ENCODE measurements at regions not wholly inside any gene's neighbourhood (a gene's known extent, or its start where the extent isn't known, plus 50 kb on each side); places are given as distances from the start of the nearest gene placed in this dataset.

DNA sequence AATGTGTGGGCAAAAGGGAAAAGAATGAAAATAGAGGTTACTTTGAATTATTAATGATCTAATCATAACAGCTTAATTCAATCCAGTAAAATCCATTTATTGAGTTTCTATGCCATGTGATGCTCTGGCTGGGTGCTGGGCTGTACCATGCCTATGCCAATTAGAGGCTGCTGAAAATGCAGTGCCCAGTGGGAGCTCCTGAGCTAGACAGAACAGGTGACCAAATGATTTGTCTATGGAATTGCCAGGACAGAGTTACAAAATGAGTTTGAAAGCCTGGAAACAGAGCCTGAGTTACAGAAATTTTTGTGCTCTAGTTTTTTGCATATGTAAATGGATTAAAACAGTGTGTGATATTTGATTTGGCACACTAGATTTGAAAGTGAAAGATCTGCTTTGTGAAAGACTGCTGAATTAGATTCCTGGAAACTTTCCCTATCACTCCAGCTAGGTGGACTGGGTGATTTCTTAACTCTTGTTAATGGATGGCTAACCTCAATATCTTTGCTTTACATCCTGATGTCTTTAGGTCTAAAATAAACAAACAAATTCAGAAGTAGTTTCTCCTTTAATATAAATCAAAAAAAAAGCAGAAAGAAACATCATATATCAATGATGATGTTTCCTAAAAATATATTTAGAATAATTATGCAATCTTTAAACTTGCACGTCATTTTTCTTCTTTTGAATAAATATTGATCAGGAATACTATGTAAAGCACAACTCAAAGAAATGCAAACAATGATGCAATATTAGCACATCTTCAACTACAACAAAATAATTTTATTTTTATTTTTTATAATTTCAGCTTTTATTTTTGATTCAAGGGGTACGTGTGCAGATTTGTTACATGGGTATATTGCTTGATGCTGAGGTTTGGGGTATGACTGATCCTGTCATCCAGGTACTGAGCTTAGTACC, 194.8 kb upstream of the FBXL7 start:
- no peaks in the 10 kb centered on the region for H4K20me1 ChIP-seq (ENCODE audit: insufficient read depth, low read length)
- H3F3A ChIP-seq (ENCODE audit: insufficient read depth, low read length), result no peaks in the 10 kb centered on the region
- TF ChIP-seq CTCF (IDR thresholded peaks at IDR 0.05; ENCODE audit: low read length) (no peak), EZH2phosphoT487 (IDR thresholded peaks at IDR 0.05; ENCODE audit: low read length) (no peak), EZH2 (optimal IDR thresholded peaks at IDR 0.05; ENCODE audit: low read depth, low read length) (no peak)
- H3K36me3 ChIP-seq (replicated peaks; ENCODE audit: insufficient read depth, low read length), result no peaks in the 10 kb centered on the region
- no peaks in the 10 kb centered on the region for H3K9me2 ChIP-seq (replicated peaks; ENCODE audit: insufficient read depth, low read length)
- no peak overlapping the region for H3K27ac ChIP-seq (ENCODE audit: low read length)
- no peak overlapping the region for H2AFZ ChIP-seq (ENCODE audit: low read length)
- H3K27me3 ChIP-seq (replicated peaks; ENCODE audit: insufficient read depth, low read length), result no peaks in the 10 kb centered on the region
- no peak overlapping the region for H3K4me3 ChIP-seq (ENCODE audit: low read length)
- no peaks in the 10 kb centered on the region for H3K4me1 ChIP-seq (ENCODE audit: low read length)
- no peaks in the 10 kb centered on the region for H3K79me2 ChIP-seq (ENCODE audit: low read length)
- DNase-seq, result no peak
- H3K9me3 ChIP-seq (replicated peaks; ENCODE audit: insufficient read depth, low read length), result no peaks in the 10 kb centered on the region
- no peak overlapping the region for H3K9ac ChIP-seq (ENCODE audit: low read length)
- H3K4me2 ChIP-seq (ENCODE audit: low read depth, low read length), result no peak overlapping the region

DNA sequence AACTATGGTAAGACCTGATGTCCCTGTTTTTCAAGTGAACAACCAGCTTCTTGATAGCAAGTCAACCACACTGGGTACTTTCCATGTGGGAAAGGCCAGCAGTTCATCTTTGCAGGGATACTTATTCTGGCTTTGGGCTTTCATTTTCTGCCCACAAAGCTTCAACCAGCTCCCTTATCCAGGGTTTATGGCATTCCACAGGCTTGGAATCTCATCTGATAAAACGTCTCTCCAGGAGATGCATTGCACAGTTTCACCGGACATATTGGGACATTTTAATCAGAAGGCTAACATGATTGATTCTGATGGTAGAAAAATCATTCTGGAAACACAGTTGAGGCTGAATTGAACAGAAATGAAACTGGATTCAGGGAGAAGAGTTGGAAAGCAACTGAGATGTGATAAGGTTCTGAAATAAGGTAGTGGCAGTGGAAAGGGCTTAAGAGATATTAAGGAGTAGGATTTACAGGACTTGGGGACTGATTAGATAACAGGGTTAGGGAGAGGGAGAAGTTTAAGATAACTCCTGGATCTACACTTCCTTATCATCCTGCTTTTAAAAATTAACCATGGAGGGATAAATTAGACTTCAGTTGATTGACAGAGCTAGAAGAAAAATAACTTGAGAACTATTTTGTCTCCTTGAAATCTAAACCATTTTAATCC, 195.8 kb upstream of the FBXL7 start:
- TF ChIP-seq EZH2phosphoT487 (IDR thresholded peaks at IDR 0.05; ENCODE audit: low read length), result no peak
- no peak for TF ChIP-seq EZH2 (optimal IDR thresholded peaks at IDR 0.05; ENCODE audit: low read depth, low read length)
- no peak for TF ChIP-seq CTCF (IDR thresholded peaks at IDR 0.05; ENCODE audit: low read length)
- Histone ChIP-seq H3F3A (ENCODE audit: insufficient read depth, low read length) (no peaks in the 10 kb centered on the region), H4K20me1 (ENCODE audit: insufficient read depth, low read length) (no peaks in the 10 kb centered on the region), H3K27ac (ENCODE audit: low read length) (no peak overlapping the region), H3K79me2 (ENCODE audit: low read length) (no peaks in the 10 kb centered on the region), H3K4me3 (ENCODE audit: low read length) (no peak overlapping the region), H3K9me2 (replicated peaks; ENCODE audit: insufficient read depth, low read length) (no peaks in the 10 kb centered on the region), H2AFZ (ENCODE audit: low read length) (no peak overlapping the region), H3K9me3 (replicated peaks; ENCODE audit: insufficient read depth, low read length) (no peaks in the 10 kb centered on the region), H3K4me1 (ENCODE audit: low read length) (no peaks in the 10 kb centered on the region), H3K9ac (ENCODE audit: low read length) (no peak overlapping the region), H3K36me3 (replicated peaks; ENCODE audit: insufficient read depth, low read length) (no peaks in the 10 kb centered on the region), H3K27me3 (replicated peaks; ENCODE audit: insufficient read depth, low read length) (no peaks in the 10 kb centered on the region), H3K4me2 (ENCODE audit: low read depth, low read length) (no peak overlapping the region)
- no peak for DNase-seq

- H3F3A ChIP-seq (ENCODE audit: insufficient read depth, low read length), result no peaks in the 10 kb centered on the region
- no peaks in the 10 kb centered on the region for H3K4me1 ChIP-seq (ENCODE audit: low read length)
- no peak overlapping the region for H2AFZ ChIP-seq (ENCODE audit: low read length)
- no peak overlapping the region for H3K4me3 ChIP-seq (ENCODE audit: low read length)
- no peaks in the 10 kb centered on the region for H3K79me2 ChIP-seq (ENCODE audit: low read length)
- no peaks in the 10 kb centered on the region for H3K36me3 ChIP-seq (replicated peaks; ENCODE audit: insufficient read depth, low read length)
- no peak for DNase-seq
- no peaks in the 10 kb centered on the region for H4K20me1 ChIP-seq (ENCODE audit: insufficient read depth, low read length)
- no peak overlapping the region for H3K9ac ChIP-seq (ENCODE audit: low read length)
- H3K9me2 ChIP-seq (replicated peaks; ENCODE audit: insufficient read depth, low read length), result no peaks in the 10 kb centered on the region
- no peaks in the 10 kb centered on the region for H3K9me3 ChIP-seq (replicated peaks; ENCODE audit: insufficient read depth, low read length)
- no peak overlapping the region for H3K27ac ChIP-seq (ENCODE audit: low read length)
- H3K4me2 ChIP-seq (ENCODE audit: low read depth, low read length), result no peak overlapping the region
- H3K27me3 ChIP-seq (replicated peaks; ENCODE audit: insufficient read depth, low read length), result no peaks in the 10 kb centered on the region
- TF ChIP-seq CTCF (IDR thresholded peaks at IDR 0.05; ENCODE audit: low read length), result no peak
- no peak for TF ChIP-seq EZH2 (optimal IDR thresholded peaks at IDR 0.05; ENCODE audit: low read depth, low read length)
- TF ChIP-seq EZH2phosphoT487 (IDR thresholded peaks at IDR 0.05; ENCODE audit: low read length), result no peak
Measured at GRCh38 chr5:15300141-15300540, 199.8 kb upstream of the FBXL7 start.

Data from MM.1S (cell line).